Peyer's patch (tissue), 4 donors: ENCODE measurements at regions not wholly inside any gene's neighbourhood (a gene's known extent, or its start where the extent isn't known, plus 50 kb on each side); places are given as distances from the start of the nearest gene placed in this dataset.

Experiments
- POLR2A ChIP-seq, 2 donors: fragments of 450-650 bp; IDR thresholded peaks; one replicate each; pipeline ENCODE4 v1.5.1; 2017; ENCODE audit warnings: antibody characterized with exemption in 2 of 2, mild to moderate bottlenecking in 2 of 2, moderate library complexity in 2 of 2
- TF ChIP-seq, protein P1 (sequence below), 6 experiments: fragments of 450-650 bp in 4 of 6; fragments of 200-600 bp in 2 of 6; sonication (generic) in 1 of 6; IDR thresholded peaks; one replicate each; pipeline ENCODE4 v1.5.1; 2017 to 2019; ENCODE audit warnings: antibody characterized with exemption in 6 of 6, mild to moderate bottlenecking in 3 of 6, moderate library complexity in 1 of 6

DNA sequence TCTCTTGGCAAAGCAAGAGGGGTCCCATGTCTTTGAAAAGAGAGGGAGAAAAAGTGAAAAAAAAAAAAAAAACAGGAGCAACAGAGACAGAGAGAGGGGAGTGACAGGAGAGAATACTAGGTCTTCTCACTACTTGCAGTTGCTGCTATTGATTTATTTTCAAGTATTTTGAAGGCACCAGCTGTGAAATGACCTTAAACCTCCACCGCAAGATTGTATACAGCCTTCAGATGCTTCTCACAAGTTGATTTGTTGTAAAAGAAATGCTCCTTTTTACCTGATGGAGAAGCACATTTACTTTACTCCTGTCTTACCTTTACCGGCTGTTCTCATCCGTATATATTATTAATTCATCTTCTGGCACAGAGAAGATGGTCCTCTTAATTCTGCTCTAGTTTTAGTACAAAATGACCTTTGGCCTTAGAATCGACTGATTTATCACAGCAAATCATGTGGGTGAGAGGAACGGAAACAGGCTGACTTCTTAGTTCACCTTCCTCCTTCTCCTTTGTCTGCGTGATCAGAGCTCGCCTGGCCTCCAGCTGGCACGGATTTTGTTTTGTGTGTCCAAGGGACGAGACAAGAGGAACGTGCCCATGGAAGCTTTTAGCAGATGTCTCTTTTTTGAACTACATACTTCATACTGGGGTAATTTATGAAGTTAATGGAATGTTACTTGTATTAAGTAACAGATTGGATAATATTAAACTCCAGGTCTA, 82.4 kb upstream of the PACRGL start:
- TF ChIP-seq, protein P1, sequence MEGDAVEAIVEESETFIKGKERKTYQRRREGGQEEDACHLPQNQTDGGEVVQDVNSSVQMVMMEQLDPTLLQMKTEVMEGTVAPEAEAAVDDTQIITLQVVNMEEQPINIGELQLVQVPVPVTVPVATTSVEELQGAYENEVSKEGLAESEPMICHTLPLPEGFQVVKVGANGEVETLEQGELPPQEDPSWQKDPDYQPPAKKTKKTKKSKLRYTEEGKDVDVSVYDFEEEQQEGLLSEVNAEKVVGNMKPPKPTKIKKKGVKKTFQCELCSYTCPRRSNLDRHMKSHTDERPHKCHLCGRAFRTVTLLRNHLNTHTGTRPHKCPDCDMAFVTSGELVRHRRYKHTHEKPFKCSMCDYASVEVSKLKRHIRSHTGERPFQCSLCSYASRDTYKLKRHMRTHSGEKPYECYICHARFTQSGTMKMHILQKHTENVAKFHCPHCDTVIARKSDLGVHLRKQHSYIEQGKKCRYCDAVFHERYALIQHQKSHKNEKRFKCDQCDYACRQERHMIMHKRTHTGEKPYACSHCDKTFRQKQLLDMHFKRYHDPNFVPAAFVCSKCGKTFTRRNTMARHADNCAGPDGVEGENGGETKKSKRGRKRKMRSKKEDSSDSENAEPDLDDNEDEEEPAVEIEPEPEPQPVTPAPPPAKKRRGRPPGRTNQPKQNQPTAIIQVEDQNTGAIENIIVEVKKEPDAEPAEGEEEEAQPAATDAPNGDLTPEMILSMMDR (IDR thresholded peaks at IDR 0.05) = no peak
- no peak for TF ChIP-seq POLR2A (IDR thresholded peaks at IDR 0.05)
